ENCODE measurements at regions not wholly inside any gene's neighbourhood (a gene's known extent, or its start where the extent isn't known, plus 50 kb on each side); places are given as distances from the start of the nearest gene placed in this dataset.

GRCh38 chr12:92649511-92650227 is 53.1 kb upstream of the PLEKHG7 start (continued):
- TF ChIP-seq REST (IDR thresholded peaks at IDR 0.05; ENCODE audit: unreplicated experiment) (no peak), EZH2phosphoT487 (IDR thresholded peaks at IDR 0.05; ENCODE audit: unreplicated experiment) (no peak), ETS1 (IDR thresholded peaks at IDR 0.05) (no peak)

GRCh38 chr12:92648242-92649031 is 54.4 kb upstream of the PLEKHG7 start:
- H3K36me3 Mint-ChIP-seq (ENCODE audit: low read depth), result no peaks in the 10 kb centered on the region
- no peaks in the 10 kb centered on the region for H3K27me3 Mint-ChIP-seq (ENCODE audit: insufficient read depth, low read depth, poor library complexity)
- no peaks in the 10 kb centered on the region for H4K20me1 ChIP-seq (replicated peaks; ENCODE audit: insufficient read depth)
- peaks cover 19% of the 10 kb centered on the region for H3K4me1 ChIP-seq (ENCODE audit: insufficient read depth)
- H3K27me3 ChIP-seq (ENCODE audit: insufficient read depth), result no peaks in the 10 kb centered on the region
- H3K36me3 ChIP-seq (ENCODE audit: insufficient read depth), result no peaks in the 10 kb centered on the region
- H3K27ac ChIP-seq (ENCODE audit: low read depth), result peak overlapping the region; percentile 67; the same call in 1 of the 2 replicates
- H3K4me3 Mint-ChIP-seq, result no peak overlapping the region
- ATAC-seq (no peak), DNase-seq (ENCODE audit: low spot score) (peak; percentile 23)
- H3K4me1 Mint-ChIP-seq, result peaks cover 22% of the 10 kb centered on the region
- H3F3A ChIP-seq (replicated peaks; ENCODE audit: low read depth), result no peaks in the 10 kb centered on the region
- H3K9me2 ChIP-seq (ENCODE audit: insufficient read depth), result no peaks in the 10 kb centered on the region
- no peaks in the 10 kb centered on the region; the same call in 2 of the 3 replicates for H3K9me3 Mint-ChIP-seq
- 0 out of 2 replicates have a peak overlapping the region, but pooled peaks have one; percentile 5 for H2AFZ ChIP-seq
- no peak overlapping the region for H3K4me2 ChIP-seq
- no peak overlapping the region for H3K4me3 ChIP-seq
- no peaks in the 10 kb centered on the region for H3K79me2 ChIP-seq (replicated peaks; ENCODE audit: insufficient read depth)
- H3K27ac Mint-ChIP-seq, result no peak overlapping the region
- no peak for TF ChIP-seq ZNF331 (CRISPR knock-in tag; IDR thresholded peaks at IDR 0.05; ENCODE audit: low read depth)
- TF ChIP-seq ZNF462 (CRISPR knock-in tag; IDR thresholded peaks at IDR 0.05), result no peak
- no peak for TF ChIP-seq EZH2phosphoT487 (IDR thresholded peaks at IDR 0.05; ENCODE audit: unreplicated experiment)
- TF ChIP-seq POLR2AphosphoS5 (IDR thresholded peaks at IDR 0.05; ENCODE audit: low read depth), result no peak
- no peak for TF ChIP-seq JUNB (IDR thresholded peaks at IDR 0.05; ENCODE audit: unreplicated experiment)
- TF ChIP-seq STAT1 (IDR thresholded peaks at IDR 0.05; ENCODE audit: unreplicated experiment), result no peak
- no peak for TF ChIP-seq EZH2 (IDR thresholded peaks at IDR 0.05; ENCODE audit: low read depth, unreplicated experiment)

Measured in GM23338 (cell line).